ENCODE measurements at regions not wholly inside any gene's neighbourhood (a gene's known extent, or its start where the extent isn't known, plus 50 kb on each side); places are given as distances from the start of the nearest gene placed in this dataset.

- POLR2A ChIA-PET (ENCODE audit: unreplicated experiment), result no interaction called here
Observed at GRCh38 chr5:51821697-51822096, 438.4 kb downstream of the ISL1 start.

More at GRCh38 chr5:51821697-51822096, 438.4 kb downstream of the ISL1 start:
- no CpG with 5 or more reads among the region's 3 CpGs for WGBS, 2 experiments (ENCODE audit: extremely low coverage in 2 of 2, insufficient read length in 1 of 2)
- no peak for TF ChIP-seq MAFK (IDR thresholded peaks at IDR 0.05; ENCODE audit: low read depth, low read length)
- H2AK9ac ChIP-seq (replicated peaks; ENCODE audit: low read depth, low read length, poor library complexity), result no peak overlapping the region
- H3K4me3 ChIP-seq (ENCODE audit: insufficient read depth, low read depth, low read length), result no peak overlapping the region
- intact Hi-C loops (cut with micrococcal nuclease) (no loop called here), dilution Hi-C loops (cut with HindIII; ENCODE audit: low sequenced_read_pairs, unreplicated experiment) (no loop called here), in situ Hi-C loops (cut with MboI; ENCODE audit: low sequenced_read_pairs) (no loop called here)
- H2AK5ac ChIP-seq (ENCODE audit: low read depth, low read length), result no peak overlapping the region
- no peak overlapping the region for H3K14ac ChIP-seq (replicated peaks; ENCODE audit: low read depth, low read length)
- DNase-seq (no peak), ATAC-seq (ENCODE audit: low read depth) (no peak)
- H3K9me1 ChIP-seq (ENCODE audit: insufficient read depth, low read length), result no peaks in the 10 kb centered on the region
- no peak overlapping the region for H3K27ac ChIP-seq (ENCODE audit: insufficient read depth, low read length)
- H4K91ac ChIP-seq (ENCODE audit: insufficient read depth, low read depth, low read length), result no peak overlapping the region
- no peaks in the 10 kb centered on the region for H3K9me3 ChIP-seq (ENCODE audit: control insufficient read depth, insufficient read depth, low read length)
- H3K4me1 ChIP-seq (ENCODE audit: control insufficient read depth, insufficient read depth, low read length), result no peaks in the 10 kb centered on the region
- no peak overlapping the region for H2BK20ac ChIP-seq (ENCODE audit: low read depth, low read length)
- no peak overlapping the region for H2BK120ac ChIP-seq (ENCODE audit: low read depth, low read length)
- no peak overlapping the region for H4K8ac ChIP-seq (ENCODE audit: low read depth in 2 of 2, low read length in 2 of 2)
- H3K27me3 ChIP-seq (ENCODE audit: control insufficient read depth, insufficient read depth, low read length), result no peaks in the 10 kb centered on the region
- H2BK15ac ChIP-seq (ENCODE audit: low read depth, low read length), result no peak overlapping the region
- H3K23ac ChIP-seq (ENCODE audit: low read depth, low read length), result no peak overlapping the region
- H3K79me1 ChIP-seq (ENCODE audit: low read depth in 1 of 2, low read length in 2 of 2), result no peaks in the 10 kb centered on the region
- no peak overlapping the region for H4K5ac ChIP-seq (ENCODE audit: low read depth, low read length)
- H3K4ac ChIP-seq (ENCODE audit: low read depth, low read length), result no peak overlapping the region
- no peaks in the 10 kb centered on the region for H4K20me1 ChIP-seq (ENCODE audit: insufficient read depth, low read length)
- H3K18ac ChIP-seq (ENCODE audit: low read depth, low read length), result no peak overlapping the region
- no peak overlapping the region for H3K9ac ChIP-seq (ENCODE audit: low read depth, low read length)
- H2BK5ac ChIP-seq (ENCODE audit: low read depth, low read length, poor library complexity, severe bottlenecking), result no peak overlapping the region
- H3K36me3 ChIP-seq (ENCODE audit: control insufficient read depth, insufficient read depth, low read length), result no peaks in the 10 kb centered on the region
- H2AFZ ChIP-seq (replicated peaks; ENCODE audit: low read length, poor library complexity), result no peak overlapping the region
- BruUV-seq (replicated peaks), result no TSS peak
- no peak overlapping the region for H3K4me2 ChIP-seq (ENCODE audit: low read depth, low read length)
- no peak overlapping the region for H3K56ac ChIP-seq (ENCODE audit: extremely low read depth, insufficient read depth, low read length)
- CTCF ChIA-PET, result no interaction called here

Measured in IMR-90 (cell line).